ENCODE measurements at regions not wholly inside any gene's neighbourhood (a gene's known extent, or its start where the extent isn't known, plus 50 kb on each side); places are given as distances from the start of the nearest gene placed in this dataset.
"Not testable (repeated sequence)": the region's sequence is repeated elsewhere in the genome, so short reads cannot be mapped to it uniquely, and the experiment has no call there.

DNA sequence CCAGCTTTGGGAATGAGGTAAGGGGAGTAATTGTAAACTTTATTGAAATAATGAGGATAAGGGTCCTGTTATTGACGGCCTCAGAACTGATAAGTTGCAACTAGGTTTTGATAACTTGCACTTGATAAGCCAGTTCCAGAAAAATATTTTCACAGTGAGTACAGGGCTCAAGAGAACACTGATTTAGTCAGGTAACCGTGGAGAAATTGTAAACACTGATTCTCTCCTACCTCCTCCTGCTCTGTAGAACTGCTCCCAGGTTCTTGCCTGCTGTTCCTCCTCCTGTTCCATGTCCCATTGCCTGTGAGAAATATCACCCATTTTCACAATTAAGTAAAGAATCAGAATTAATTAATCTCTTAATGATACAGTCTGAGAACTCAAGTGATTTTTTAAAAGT lies 55.0 kb upstream of the CXXC4 start:
- ChIA-PET CTCF (no interaction called here), POLR2A (no interaction called here)
- TF ChIP-seq SP1 (IDR thresholded peaks at IDR 0.05) (no peak), ARNT (IDR thresholded peaks at IDR 0.05) (no peak), ZNF384 (IDR thresholded peaks at IDR 0.05) (no peak), FOXM1 (IDR thresholded peaks at IDR 0.05; ENCODE audit: borderline replicate concordance) (no peak), L3MBTL2 (conservative IDR thresholded peaks at IDR 0.05) (no peak), TARDBP (IDR thresholded peaks at IDR 0.05) (no peak), CTBP1 (IDR thresholded peaks at IDR 0.05; ENCODE audit: borderline replicate concordance) (no peak), ELF4 (IDR thresholded peaks at IDR 0.05) (no peak), HDGF (IDR thresholded peaks at IDR 0.05; ENCODE audit: borderline replicate concordance) (no peak), LEF1 (IDR thresholded peaks at IDR 0.05; ENCODE audit: borderline replicate concordance) (no peak), BHLHE40 (IDR thresholded peaks at IDR 0.05; ENCODE audit: borderline replicate concordance) (no peak), FOXK2 (IDR thresholded peaks at IDR 0.05) (no peak), FOXA1 (IDR thresholded peaks at IDR 0.05) (no peak), NFRKB (IDR thresholded peaks at IDR 0.05) (no peak), SUZ12 (IDR thresholded peaks at IDR 0.05) (no peak)
- TF ChIP-seq, protein P1, sequence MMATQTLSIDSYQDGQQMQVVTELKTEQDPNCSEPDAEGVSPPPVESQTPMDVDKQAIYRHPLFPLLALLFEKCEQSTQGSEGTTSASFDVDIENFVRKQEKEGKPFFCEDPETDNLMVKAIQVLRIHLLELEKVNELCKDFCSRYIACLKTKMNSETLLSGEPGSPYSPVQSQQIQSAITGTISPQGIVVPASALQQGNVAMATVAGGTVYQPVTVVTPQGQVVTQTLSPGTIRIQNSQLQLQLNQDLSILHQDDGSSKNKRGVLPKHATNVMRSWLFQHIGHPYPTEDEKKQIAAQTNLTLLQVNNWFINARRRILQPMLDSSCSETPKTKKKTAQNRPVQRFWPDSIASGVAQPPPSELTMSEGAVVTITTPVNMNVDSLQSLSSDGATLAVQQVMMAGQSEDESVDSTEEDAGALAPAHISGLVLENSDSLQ (IDR thresholded peaks at IDR 0.05), result no peak
- no peak for DNase-seq (ENCODE audit: extremely low spot score)

DNA sequence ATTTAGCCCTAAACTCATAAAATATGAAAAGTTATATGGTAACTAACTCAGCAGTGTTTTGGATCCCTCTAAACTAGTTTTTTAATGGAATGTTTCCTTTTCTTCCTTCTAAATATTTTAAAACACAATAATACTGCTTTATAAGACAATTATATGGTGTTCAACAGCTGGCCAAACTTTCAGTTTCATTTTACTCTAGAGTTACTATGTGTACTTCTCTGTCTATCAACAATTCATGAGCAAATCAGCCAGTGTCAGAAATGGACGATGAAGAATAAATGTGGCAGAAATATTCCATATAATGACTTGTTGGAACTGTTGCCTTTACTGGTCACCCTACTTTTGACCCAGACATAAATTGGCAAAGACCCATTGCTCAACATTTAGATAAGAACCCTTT lies 64.8 kb upstream of the CXXC4 start:
- CTCF ChIA-PET, result no interaction called here
- no peak for DNase-seq (ENCODE audit: extremely low spot score)
- TF ChIP-seq ELF4 (IDR thresholded peaks at IDR 0.05) (no peak), HDGF (IDR thresholded peaks at IDR 0.05; ENCODE audit: borderline replicate concordance) (no peak), BHLHE40 (IDR thresholded peaks at IDR 0.05; ENCODE audit: borderline replicate concordance) (no peak), FOXK2 (IDR thresholded peaks at IDR 0.05) (no peak), ARNT (IDR thresholded peaks at IDR 0.05) (no peak), SUZ12 (IDR thresholded peaks at IDR 0.05) (no peak), SP1 (IDR thresholded peaks at IDR 0.05) (no peak), NFRKB (IDR thresholded peaks at IDR 0.05) (no peak), L3MBTL2 (conservative IDR thresholded peaks at IDR 0.05) (no peak), FOXA1 (IDR thresholded peaks at IDR 0.05) (no peak), TARDBP (IDR thresholded peaks at IDR 0.05) (no peak), LEF1 (IDR thresholded peaks at IDR 0.05; ENCODE audit: borderline replicate concordance) (no peak), CTBP1 (IDR thresholded peaks at IDR 0.05; ENCODE audit: borderline replicate concordance) (no peak), ZNF384 (IDR thresholded peaks at IDR 0.05) (no peak), FOXM1 (IDR thresholded peaks at IDR 0.05; ENCODE audit: borderline replicate concordance) (no peak)
- TF ChIP-seq, protein P1 (IDR thresholded peaks at IDR 0.05), result no peak
- POLR2A ChIA-PET, result no interaction called here

DNA sequence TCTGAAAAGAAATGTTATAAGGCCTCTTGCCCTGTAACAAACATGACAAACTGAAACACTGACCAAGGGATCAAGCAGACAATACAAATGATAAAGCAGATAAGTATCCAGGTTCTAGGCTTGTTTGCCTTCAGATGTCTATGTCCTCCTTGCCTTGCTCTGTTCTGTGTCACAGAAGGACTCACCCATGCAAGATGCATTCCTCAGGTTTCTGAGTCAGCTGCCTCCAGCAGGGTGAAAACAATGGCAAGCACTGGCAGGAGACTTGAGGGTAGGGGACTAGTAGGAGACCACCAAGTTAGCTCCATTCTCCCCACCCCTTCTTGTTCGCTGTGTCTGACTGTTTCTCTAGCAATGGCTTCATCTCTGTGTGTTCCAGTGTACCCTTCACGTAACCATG lies 76.6 kb upstream of the CXXC4 start:
- ChIA-PET CTCF (no interaction called here), POLR2A (no interaction called here)
- TF ChIP-seq SUZ12 (IDR thresholded peaks at IDR 0.05) (no peak), FOXA1 (IDR thresholded peaks at IDR 0.05) (no peak), ELF4 (IDR thresholded peaks at IDR 0.05) (no peak), L3MBTL2 (conservative IDR thresholded peaks at IDR 0.05) (no peak), FOXK2 (IDR thresholded peaks at IDR 0.05) (no peak), BHLHE40 (IDR thresholded peaks at IDR 0.05; ENCODE audit: borderline replicate concordance) (no peak), TARDBP (IDR thresholded peaks at IDR 0.05) (no peak), ZNF384 (IDR thresholded peaks at IDR 0.05) (no peak), HDGF (IDR thresholded peaks at IDR 0.05; ENCODE audit: borderline replicate concordance) (no peak), NFRKB (IDR thresholded peaks at IDR 0.05) (no peak)
- no peak for DNase-seq (ENCODE audit: extremely low spot score)

DNA sequence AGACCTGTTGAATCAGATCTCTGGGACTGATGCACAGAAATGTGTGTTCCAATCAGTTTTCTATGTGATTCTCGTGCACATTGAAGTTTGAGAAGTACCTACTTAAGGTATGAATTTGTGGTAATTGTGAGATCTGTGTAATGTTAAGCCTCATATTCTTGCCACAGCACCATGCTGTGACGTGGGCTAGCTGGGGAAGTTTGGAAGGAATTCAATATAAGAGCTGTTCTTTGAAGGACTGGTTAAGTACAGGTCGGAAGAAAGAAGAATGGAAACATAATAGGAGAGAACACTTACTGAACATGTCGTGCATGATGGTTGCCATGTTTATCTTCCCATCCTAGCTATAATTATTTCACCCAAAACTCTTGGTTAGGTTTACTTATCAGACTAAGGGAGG lies 79.7 kb upstream of the CXXC4 start:
- ChIA-PET POLR2A (no interaction called here), CTCF (no interaction called here)
- TF ChIP-seq SUZ12 (IDR thresholded peaks at IDR 0.05), result no peak
- TF ChIP-seq ZNF384 (IDR thresholded peaks at IDR 0.05), result no peak
- DNase-seq (ENCODE audit: extremely low spot score), result no peak

DNA sequence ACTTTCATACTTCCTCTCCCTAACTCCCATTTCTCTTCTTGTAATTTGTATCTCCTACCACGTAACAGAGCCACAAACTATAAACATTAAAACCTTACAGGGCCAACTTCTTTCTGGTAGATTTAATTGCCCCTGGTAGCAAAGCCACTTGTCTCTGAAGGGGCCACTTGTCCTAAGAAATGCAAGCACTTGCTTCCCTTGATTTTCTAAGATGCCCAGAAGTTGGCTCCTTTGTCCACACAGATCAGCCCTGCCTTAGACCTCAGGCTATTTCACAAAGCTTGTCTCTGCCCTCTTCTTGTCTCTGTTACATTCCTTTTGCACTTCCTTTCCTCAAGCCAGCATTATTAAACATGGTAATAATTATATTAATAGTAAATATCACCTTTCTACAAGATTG lies 80.6 kb upstream of the CXXC4 start:
- no peak for DNase-seq (ENCODE audit: extremely low spot score)
- ChIA-PET POLR2A (no interaction called here), CTCF (no interaction called here)
- TF ChIP-seq ELF4 (IDR thresholded peaks at IDR 0.05) (no peak), LEF1 (IDR thresholded peaks at IDR 0.05; ENCODE audit: borderline replicate concordance) (no peak), CTBP1 (IDR thresholded peaks at IDR 0.05; ENCODE audit: borderline replicate concordance) (no peak), ARNT (IDR thresholded peaks at IDR 0.05) (no peak), SP1 (IDR thresholded peaks at IDR 0.05) (no peak), HDGF (IDR thresholded peaks at IDR 0.05; ENCODE audit: borderline replicate concordance) (no peak), BHLHE40 (IDR thresholded peaks at IDR 0.05; ENCODE audit: borderline replicate concordance) (no peak), ZNF384 (IDR thresholded peaks at IDR 0.05) (no peak), NFRKB (IDR thresholded peaks at IDR 0.05) (no peak), FOXM1 (IDR thresholded peaks at IDR 0.05; ENCODE audit: borderline replicate concordance) (no peak), FOXA1 (IDR thresholded peaks at IDR 0.05) (no peak), TARDBP (IDR thresholded peaks at IDR 0.05) (no peak), L3MBTL2 (conservative IDR thresholded peaks at IDR 0.05) (no peak), FOXK2 (IDR thresholded peaks at IDR 0.05) (no peak), SUZ12 (IDR thresholded peaks at IDR 0.05) (no peak)
- TF ChIP-seq, protein P1 (IDR thresholded peaks at IDR 0.05), result no peak

DNA sequence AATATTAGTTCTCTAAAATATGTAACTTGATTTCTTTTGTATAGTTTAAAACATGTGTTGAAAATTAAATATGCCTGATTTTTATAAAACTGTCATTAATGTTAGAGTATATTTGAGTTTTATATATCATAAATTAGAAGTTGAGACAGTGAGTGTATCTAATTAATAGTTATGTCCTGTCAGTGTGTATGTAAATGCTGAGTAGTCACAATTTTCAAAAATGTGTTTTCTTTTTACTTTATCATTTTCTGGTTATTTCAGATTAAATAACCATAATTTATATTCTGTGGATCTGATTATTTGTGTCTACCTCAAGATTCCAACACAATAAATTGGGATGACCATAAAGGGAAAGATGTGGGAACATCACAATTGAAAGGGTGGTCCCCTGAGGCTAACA lies 82.7 kb upstream of the CXXC4 start:
- no peak for DNase-seq (ENCODE audit: extremely low spot score)
- ChIA-PET CTCF (no interaction called here), POLR2A (no interaction called here)
- TF ChIP-seq, protein P1 (IDR thresholded peaks at IDR 0.05), result no peak
- TF ChIP-seq FOXK2 (IDR thresholded peaks at IDR 0.05) (no peak), ZNF384 (IDR thresholded peaks at IDR 0.05) (no peak), TARDBP (IDR thresholded peaks at IDR 0.05) (no peak), ARNT (IDR thresholded peaks at IDR 0.05) (no peak), L3MBTL2 (conservative IDR thresholded peaks at IDR 0.05) (no peak), NFRKB (IDR thresholded peaks at IDR 0.05) (no peak), LEF1 (IDR thresholded peaks at IDR 0.05; ENCODE audit: borderline replicate concordance) (no peak), FOXM1 (IDR thresholded peaks at IDR 0.05; ENCODE audit: borderline replicate concordance) (no peak), FOXA1 (IDR thresholded peaks at IDR 0.05) (no peak), HDGF (IDR thresholded peaks at IDR 0.05; ENCODE audit: borderline replicate concordance) (no peak), ELF4 (IDR thresholded peaks at IDR 0.05) (no peak), CTBP1 (IDR thresholded peaks at IDR 0.05; ENCODE audit: borderline replicate concordance) (no peak), SP1 (IDR thresholded peaks at IDR 0.05) (no peak), BHLHE40 (IDR thresholded peaks at IDR 0.05; ENCODE audit: borderline replicate concordance) (no peak)

DNA sequence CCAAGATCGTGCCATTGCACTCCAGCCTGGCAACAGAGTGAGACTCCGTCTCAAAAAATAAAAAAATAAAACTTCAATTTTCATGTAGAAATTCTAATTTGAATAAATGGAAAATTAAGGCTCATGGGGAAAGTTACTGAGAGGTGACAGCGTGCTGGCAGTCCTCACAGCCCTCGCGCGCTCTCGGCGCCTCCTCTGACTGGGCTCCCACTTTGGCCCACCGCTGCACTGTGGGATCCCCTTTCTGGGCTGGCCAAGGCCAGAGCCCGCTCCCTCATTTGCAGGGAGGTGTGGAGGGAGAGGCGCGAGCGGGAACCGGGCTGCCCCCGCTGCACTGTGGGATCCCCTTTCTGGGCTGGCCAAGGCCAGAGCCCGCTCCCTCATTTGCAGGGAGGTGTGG lies 86.8 kb upstream of the CXXC4 start:
- DNase-seq (ENCODE audit: extremely low spot score); POLR2A ChIA-PET; CTCF ChIA-PET: not testable (repeated sequence)

DNA sequence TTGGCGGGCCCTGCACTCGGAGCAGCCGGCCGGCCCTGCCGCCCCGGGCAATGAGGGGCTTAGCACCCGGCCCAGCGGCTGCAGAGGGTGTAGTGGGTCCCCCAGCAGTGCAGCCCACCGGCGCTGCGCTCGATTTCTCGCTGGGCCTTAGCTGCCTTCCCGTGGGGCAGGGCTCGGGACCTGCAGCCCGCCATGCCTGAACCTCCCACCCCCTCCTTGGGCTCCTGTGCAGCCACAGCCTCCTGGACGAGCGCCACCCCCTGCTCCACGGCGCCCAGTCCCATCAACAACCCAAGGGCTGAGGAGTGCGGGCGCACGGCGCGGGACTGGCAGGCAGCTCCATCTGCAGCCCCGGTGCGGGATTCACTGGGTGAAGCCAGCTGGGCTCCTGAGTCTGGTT lies 87.4 kb upstream of the CXXC4 start:
- DNase-seq (ENCODE audit: extremely low spot score); POLR2A ChIA-PET; CTCF ChIA-PET: not testable (repeated sequence)

Data from HEK293T (cell line).